ENCODE measurements at regions not wholly inside any gene's neighbourhood (a gene's known extent, or its start where the extent isn't known, plus 50 kb on each side); places are given as distances from the start of the nearest gene placed in this dataset.

DNA sequence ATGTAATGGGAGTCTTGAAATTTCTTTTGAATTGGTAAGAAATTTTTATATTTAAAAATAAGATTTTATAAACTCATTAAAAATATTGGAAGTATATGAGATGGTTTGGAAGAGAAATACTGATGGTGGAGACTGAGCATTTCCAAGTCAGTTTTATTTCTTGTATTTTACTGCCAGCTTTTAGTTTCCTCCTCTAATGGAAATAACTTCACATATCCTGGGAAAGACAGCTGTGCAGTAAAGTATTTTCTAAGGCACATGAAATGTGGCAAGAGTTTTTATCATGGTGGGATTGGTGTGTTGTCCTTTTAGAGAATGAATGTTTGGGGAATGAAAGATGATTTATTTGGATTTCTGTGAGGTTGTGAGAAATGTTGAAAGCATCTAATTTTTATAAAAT lies 346.9 kb upstream of the RGS6 start:
- no peak for FAIRE-seq

DNA sequence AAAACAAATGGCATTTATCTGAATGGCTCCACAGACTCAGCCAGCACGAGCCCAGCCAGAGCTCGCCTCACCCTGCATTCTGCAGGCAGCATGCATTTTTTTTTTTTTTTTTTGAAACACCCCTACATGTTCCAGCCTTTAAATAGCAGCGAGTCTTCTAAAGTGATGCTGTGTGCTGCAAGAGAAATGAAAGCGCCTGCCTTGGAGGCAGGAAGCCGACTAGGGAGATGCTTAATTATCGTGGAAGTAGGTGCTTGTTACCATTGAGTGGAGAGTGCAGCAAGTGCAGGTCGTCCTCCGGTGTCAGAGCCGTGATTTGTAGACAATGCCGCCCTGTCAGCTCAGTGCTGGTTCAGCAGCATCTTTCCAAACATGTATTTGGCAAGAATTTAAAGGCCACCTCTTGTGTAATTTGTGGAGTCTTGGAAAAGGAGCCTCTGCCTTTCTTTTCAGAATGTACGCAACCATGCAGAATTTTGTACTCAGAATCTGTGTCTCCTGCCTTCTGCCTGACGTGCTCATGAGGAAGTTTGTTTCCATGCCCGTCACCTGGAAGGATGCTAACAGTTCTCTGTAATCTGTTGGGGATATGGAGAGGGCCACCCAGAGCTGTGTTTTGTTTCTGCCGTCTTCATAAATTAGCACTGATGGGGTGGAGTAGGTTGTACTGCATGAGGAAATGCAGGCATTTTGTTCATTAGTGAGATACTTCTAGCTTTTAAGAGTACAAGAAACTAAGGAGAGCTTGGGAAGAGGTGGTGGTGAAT lies 345.9 kb upstream of the RGS6 start:
- FAIRE-seq = no peak

- FAIRE-seq = no peak
Measured at GRCh38 chr14:71588028-71588427, 344.2 kb upstream of the RGS6 start.

DNA sequence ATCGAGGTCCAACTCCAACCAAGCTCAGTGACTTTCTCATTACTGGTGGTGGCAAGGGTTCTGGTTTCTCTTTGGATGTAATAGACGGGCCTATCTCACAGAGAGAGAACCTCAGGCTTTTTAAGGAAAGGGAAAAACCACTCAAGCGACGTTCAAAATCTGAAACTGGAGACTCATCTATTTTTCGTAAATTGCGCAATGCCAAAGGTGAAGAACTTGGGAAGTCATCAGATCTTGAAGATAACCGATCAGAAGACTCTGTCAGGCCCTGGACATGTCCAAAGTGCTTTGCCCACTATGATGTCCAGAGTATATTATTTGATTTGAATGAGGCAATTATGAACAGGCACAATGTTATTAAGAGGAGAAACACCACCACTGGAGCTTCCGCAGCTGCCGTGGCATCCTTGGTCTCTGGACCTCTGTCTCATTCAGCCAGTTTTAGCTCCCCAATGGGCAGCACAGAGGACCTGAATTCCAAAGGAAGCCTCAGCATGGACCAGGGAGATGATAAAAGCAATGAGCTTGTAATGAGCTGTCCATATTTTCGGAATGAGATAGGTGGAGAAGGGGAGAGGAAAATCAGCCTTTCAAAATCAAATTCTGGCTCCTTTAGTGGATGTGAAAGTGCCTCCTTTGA lies 343.5 kb upstream of the RGS6 start:
- no peak for FAIRE-seq

- FAIRE-seq = no peak
Measured at GRCh38 chr14:71589609-71590008, 342.6 kb upstream of the RGS6 start.

GRCh38 chr14:71590131-71590530 lies 342.1 kb upstream of the RGS6 start:
- no peak for FAIRE-seq

- no peak for FAIRE-seq
Measured at GRCh38 chr14:71591231-71591630, 341.0 kb upstream of the RGS6 start.

GRCh38 chr14:71591929-71592328 lies 340.3 kb upstream of the RGS6 start:
- FAIRE-seq = no peak

GRCh38 chr14:71592361-71592760 lies 339.9 kb upstream of the RGS6 start:
- FAIRE-seq = no peak

DNA sequence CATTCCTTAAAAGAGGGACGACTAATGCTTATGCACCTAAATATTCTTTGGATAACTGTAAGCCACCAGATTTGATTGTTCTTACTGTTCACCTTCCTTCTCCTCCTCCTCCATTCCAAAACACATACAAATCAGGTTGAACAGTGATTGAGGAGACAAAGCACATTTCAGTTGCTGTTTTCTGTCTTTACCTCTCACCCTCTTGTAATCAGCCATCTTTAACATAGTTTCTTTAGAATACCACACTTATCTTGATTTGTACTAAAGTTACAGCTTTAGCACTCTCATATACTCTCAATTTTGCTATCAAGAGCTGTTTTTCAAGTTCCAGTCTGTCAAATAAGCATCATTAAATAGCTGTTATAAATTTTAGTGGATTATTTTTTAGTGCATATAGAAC lies 338.3 kb upstream of the RGS6 start:
- no peak for FAIRE-seq

GRCh38 chr14:71594821-71595220 lies 337.4 kb upstream of the RGS6 start:
- FAIRE-seq = no peak

DNA sequence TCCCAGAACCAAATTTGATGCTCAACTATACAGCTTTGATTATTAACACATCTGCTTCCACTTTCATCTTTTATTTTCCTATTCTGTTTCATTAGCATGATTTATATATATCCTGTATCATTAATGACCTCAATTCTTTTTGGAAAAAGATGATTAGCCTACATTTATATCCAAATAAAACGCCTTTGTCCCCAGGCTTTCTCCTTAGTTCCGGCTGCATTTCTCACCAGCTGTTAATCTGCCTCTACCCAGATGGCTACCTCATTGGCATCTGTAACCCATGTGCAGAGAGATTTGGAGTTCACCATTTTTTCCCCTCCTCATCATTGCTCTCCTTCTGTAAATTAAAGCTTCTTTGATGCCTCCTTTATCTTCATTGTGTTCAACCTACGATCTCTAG lies 336.8 kb upstream of the RGS6 start:
- FAIRE-seq = no peak

DNA sequence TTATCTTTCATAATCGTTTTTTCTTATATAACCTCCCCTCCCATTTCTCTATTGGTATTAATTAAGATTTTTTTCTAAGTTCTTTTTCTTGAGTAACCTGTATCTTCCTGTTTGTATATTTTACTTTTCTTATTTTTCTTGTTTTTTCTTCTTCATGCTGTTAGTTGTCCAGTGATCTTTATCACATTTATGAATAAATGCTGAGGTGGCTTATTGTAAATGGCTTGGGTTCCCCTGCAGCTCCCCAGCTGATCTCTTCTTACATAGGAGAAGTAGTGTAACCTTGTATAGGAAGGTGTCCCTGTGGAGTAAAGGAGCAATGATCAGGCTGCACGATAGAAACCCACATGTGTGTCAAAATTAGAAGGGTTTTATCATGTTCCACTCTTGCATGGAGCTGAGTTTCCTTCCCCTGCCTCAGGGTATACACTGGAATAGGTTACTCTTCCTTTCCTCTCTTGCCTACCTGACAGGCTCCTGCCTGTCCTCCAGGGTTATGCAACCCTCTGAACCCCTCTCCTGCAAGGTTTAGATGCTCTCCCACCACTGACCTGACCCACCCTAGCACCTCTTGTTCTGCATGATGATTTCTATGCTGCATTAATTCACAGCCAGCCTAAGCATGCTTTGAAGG lies 334.8 kb upstream of the RGS6 start:
- FAIRE-seq = no peak

GRCh38 chr14:71597955-71598660 lies 334.1 kb upstream of the RGS6 start:
- no peak for FAIRE-seq

DNA sequence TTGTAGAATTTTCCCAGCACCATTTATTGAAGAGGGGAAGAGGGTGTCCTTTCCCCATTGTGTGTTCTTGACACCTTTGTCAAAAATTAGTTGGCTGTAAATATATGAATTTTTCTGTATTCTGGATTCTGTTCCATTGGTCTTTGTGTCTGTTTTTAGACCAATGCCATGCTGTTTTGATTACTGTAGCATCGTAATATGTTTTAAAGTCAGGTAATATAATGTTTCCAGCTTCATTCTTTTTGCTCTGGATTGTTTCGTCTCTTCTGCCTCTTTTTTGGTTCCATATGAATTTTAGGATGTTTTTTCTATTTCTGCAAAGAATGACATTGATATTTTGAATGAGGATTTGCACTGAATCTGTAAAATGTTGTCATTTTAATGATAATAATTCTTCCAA lies 331.9 kb upstream of the RGS6 start:
- no peak for FAIRE-seq

DNA sequence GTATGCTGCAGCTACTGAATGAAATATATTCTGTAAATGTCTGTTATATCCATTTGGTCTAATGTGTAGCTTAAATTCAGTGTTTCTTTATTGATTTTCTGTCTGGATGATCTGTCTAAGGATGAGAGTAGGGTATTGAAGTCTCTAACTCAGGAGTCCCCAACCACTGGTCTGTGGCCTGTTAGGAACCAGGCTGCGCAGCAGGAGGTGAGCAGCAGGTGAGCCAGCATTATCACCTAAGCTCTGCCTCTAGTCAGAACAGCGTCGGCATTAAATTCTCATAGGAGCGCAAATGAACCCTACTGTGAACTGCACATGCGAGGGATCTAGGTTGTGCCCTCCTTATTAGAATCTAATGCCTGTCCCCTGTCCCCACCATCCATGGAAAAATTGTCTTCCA lies 329.7 kb upstream of the RGS6 start:
- no peak for FAIRE-seq

DNA sequence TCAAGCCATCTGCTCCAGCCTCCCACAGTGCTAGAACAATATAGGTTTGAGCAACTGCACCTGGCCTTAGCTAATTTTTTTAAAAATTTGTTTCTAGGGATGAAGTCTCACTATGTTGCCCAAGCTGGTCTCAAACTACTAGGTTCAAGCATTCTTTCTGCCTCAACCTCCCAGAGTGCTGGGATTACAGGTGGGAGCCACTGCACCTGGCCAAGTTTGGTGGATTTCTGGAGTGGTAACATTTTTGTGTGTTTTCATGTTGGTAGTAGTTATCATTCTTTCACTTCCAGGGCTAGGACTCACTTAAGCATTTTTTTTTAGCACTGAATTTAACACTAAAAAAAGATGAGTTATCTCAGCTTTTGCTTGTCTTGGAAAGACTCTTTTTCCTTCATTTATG lies 328.0 kb upstream of the RGS6 start:
- FAIRE-seq = no peak

GRCh38 chr14:71606064-71606463 lies 326.2 kb upstream of the RGS6 start:
- FAIRE-seq = no peak

- FAIRE-seq = no peak
Measured at GRCh38 chr14:71606575-71606974, 325.7 kb upstream of the RGS6 start.

GRCh38 chr14:71607056-71607455 lies 325.2 kb upstream of the RGS6 start:
- FAIRE-seq = no peak

DNA sequence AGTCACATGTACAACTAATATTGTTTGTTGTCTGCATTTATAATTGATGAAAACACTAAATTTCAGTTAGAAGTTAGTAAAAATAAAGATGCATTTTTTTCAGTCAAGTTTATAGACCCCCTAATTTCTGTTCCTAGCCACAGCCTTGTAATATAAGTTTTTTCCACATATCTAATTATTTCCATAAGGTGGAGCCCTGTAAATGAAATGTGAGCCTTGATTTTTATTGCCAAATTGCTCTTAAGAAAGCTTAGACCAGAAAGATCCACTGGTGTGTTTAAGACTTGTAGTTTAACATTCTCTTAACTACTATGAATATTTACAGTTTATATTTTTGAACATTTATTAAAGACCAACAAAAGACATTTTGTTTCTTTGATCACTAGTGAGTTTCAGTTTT lies 322.1 kb upstream of the RGS6 start:
- FAIRE-seq = no peak

DNA sequence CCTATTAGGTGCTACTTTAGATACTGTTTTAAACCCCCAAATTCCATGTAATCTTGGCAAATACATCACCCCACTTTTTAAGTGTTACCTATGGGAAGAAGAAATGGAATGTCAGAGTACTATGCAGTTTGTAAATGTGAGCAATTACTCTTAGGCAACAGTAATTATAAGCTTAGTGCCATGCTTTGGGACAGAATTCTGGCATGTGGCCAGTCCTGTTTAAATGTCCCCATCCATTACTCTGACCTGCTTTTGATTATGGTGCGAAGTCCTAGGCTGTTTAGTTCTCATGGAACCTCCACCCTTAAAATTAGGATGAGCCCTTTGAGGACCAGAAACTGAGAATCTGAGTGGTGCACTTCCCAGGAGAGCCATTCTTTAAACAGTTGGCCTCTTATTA lies 321.4 kb upstream of the RGS6 start:
- FAIRE-seq = no peak

DNA sequence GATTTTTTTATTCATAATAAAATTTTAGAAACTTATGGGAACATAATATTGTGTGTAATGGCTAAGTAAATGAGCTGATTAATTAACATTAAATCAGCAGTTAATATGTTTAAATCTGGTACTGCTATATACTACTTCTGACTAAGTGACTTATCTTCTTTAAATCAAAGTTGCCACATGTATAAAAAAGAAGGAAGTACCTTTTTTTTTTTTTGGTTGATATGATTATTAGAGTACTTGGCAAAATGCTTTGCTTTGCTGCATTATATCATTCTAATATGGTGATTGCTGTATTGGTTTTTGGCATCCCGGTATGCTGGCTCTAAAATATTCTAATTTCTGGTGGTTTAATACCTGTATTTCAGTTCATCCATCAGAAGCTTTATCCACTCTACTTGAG lies 319.1 kb upstream of the RGS6 start:
- FAIRE-seq = peak; percentile 29

DNA sequence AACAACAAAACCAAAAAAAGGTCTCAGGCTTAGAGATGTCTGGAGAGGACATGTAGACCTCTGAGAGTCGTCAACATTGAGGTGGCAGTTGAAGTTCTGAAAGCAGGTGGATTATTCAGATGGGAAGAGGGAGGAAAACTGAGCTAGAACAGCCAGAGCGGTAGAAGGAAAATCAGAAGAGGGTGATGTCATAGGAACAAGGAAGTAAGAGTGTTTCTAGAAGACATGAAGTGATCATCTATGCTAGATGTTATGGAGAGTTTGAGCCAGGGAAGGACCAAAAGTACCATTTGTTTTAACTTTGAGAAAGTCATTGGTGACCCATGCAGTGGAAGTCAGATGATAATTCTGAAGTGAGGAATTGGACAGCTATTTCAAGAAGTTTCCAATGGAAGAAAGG lies 316.2 kb upstream of the RGS6 start:
- FAIRE-seq = no peak

Data from A204.1 (cell line).